ENCODE measurements at regions not wholly inside any gene's neighbourhood (a gene's known extent, or its start where the extent isn't known, plus 50 kb on each side); places are given as distances from the start of the nearest gene placed in this dataset.

DNA sequence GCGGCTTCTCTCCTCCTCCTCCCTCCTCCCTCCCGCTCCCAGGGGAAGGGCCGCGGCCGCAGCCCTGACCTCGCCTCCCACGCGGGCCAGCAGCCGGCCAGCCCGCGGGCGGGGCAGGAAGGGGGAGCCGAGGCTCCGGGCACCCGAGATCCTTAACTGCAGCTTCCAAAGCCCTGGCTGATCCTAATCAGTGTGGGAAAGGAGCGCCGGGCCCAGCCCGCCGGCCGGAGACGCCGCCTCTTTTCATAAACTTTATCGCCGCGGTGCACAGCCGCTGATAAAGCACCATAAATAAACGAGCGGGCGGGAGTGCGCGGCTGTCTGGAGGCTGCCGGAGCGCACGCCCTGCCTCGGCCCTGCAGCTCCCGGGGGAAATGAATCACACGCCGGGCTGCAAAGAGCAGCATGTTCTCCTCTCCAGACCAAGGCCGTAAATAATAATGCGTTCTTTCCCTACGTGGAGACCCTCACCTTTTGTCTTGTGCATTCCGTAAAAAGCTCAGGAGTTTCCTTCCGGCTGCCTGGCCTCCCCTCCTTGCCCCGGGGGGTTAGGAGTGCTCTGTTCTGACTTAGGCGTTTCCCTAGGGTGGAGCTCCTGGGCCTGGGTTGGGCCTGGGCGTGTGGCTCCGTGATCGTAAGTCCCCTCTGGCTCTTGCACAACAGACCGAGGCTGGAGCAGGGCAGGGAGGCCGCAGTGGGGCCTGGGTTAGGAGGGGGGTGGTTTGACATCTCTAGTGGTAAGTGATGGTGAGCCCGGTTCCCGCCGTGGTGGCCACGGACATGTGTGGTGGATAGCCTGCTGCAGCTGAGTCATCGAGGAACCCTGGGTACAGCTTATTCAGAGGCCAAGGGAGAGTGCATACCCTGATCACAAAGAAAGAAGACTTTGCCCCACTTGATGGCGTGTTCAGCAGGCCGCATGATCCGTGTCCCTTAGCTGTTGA, 132.6 kb upstream of the HES1 start:
- peak overlapping the region; percentile 53 for H3K27ac ChIP-seq (ENCODE audit: low read depth, low read length)
- H3K27me3 ChIP-seq (ENCODE audit: control insufficient read depth, low read length) = no peaks in the 10 kb centered on the region
- H3K36me3 ChIP-seq (ENCODE audit: control insufficient read depth, low read length) = no peaks in the 10 kb centered on the region
- no peaks in the 10 kb centered on the region for H3K9me2 ChIP-seq (replicated peaks; ENCODE audit: control insufficient read depth, low read length)
- peak overlapping the region; percentile 91 for H3K4me2 ChIP-seq (ENCODE audit: low read length)
- no peaks in the 10 kb centered on the region for H4K20me1 ChIP-seq (ENCODE audit: control insufficient read depth, insufficient read depth, low read depth, low read length)
- TF ChIP-seq EZH2phosphoT487 (IDR thresholded peaks at IDR 0.05; ENCODE audit: borderline replicate concordance, low read length) = no peak
- TF ChIP-seq, protein P1, sequence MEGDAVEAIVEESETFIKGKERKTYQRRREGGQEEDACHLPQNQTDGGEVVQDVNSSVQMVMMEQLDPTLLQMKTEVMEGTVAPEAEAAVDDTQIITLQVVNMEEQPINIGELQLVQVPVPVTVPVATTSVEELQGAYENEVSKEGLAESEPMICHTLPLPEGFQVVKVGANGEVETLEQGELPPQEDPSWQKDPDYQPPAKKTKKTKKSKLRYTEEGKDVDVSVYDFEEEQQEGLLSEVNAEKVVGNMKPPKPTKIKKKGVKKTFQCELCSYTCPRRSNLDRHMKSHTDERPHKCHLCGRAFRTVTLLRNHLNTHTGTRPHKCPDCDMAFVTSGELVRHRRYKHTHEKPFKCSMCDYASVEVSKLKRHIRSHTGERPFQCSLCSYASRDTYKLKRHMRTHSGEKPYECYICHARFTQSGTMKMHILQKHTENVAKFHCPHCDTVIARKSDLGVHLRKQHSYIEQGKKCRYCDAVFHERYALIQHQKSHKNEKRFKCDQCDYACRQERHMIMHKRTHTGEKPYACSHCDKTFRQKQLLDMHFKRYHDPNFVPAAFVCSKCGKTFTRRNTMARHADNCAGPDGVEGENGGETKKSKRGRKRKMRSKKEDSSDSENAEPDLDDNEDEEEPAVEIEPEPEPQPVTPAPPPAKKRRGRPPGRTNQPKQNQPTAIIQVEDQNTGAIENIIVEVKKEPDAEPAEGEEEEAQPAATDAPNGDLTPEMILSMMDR (IDR thresholded peaks at IDR 0.05; ENCODE audit: low read depth, low read length, poor library complexity, severe bottlenecking) = no peak
- H3K9me3 ChIP-seq (ENCODE audit: control insufficient read depth, insufficient read depth, low read length) = no peaks in the 10 kb centered on the region
- H3K4me1 ChIP-seq (ENCODE audit: control insufficient read depth, low read length) = peaks cover 49% of the 10 kb centered on the region
- peak overlapping the region; percentile 77 for H3K4me3 ChIP-seq (ENCODE audit: low read length)
- peaks cover 6% of the 10 kb centered on the region for H3F3A ChIP-seq (ENCODE audit: control insufficient read depth, insufficient read depth)
- no peaks in the 10 kb centered on the region for H3K79me2 ChIP-seq (ENCODE audit: control insufficient read depth, low read length)

DNA sequence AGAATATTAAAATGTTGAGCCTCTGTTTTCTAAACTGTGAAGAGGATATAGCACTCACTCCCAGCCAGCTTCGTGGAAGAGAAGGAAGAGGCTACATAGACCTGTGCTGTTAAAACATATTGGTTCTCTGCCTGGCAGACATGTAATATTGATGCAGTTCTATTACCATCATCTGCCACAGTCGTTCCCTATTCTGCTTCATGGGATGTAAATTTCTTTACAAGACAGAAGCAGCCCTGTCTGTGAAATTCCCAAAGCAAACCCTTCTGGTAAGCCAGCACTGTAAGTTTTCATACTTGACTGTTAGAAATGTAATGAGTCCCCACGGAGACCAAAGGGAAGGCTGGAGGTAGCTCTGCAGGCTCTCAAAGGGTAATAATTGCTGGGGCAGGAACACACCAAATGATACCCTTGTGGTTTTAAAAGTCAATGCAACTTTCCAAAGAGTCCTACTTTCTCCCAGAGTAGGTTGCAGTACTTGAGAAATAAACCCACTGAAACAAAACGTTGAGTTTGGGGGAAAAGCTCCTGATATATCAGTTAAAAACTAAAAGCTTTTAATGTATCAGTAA, 129.9 kb upstream of the HES1 start:
- peak overlapping the region; percentile 91; the same call in 1 of the 2 replicates for H3K4me2 ChIP-seq (ENCODE audit: low read length)
- no peaks in the 10 kb centered on the region for H4K20me1 ChIP-seq (ENCODE audit: control insufficient read depth, insufficient read depth, low read depth, low read length)
- H3K36me3 ChIP-seq (ENCODE audit: control insufficient read depth, low read length) = no peaks in the 10 kb centered on the region

DNA sequence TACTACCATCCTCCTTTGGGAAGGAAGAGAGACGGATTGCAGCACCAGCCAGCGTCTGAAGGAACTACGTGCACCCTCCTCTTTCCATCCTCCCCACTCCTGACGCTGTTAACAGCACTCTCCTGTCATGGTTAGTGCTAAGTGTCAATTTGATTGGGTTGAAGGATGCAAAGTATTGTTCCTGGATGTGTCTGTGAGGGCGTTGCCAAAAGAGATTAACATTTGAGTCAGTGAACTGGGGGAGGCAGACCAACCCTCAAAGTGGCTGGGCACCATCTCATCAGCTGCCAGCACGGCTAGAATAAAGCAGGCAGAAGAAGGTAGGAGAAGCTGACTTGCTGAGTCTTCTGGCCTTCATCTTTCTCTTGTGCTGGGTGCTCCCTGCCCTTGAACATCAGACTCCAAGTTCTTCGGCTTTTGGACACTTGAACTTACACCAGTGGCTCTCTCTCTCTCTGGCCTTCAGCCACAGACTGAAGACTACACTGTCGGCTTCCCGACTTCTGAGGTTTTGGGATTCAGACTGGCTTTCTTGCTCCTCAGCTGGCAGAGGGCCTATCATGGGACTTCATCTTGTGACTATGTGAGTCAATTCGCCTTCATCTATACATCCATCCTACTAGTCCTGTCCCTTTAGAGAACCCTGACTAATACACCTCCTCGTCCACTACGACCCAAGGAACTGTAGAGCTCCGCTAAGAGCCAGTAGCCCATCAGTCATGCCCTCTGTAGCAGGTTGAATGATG, 128.2 kb upstream of the HES1 start:
- no peaks in the 10 kb centered on the region for H3K79me2 ChIP-seq (ENCODE audit: control insufficient read depth, low read length)
- peaks cover 6% of the 10 kb centered on the region for H3F3A ChIP-seq (ENCODE audit: control insufficient read depth, insufficient read depth)
- H3K9me2 ChIP-seq (replicated peaks; ENCODE audit: control insufficient read depth, low read length) = no peaks in the 10 kb centered on the region
- peaks cover 34% of the 10 kb centered on the region for H3K4me1 ChIP-seq (ENCODE audit: control insufficient read depth, low read length)
- H3K36me3 ChIP-seq (ENCODE audit: control insufficient read depth, low read length) = no peaks in the 10 kb centered on the region
- TF ChIP-seq, protein P1 (IDR thresholded peaks at IDR 0.05; ENCODE audit: low read depth, low read length, poor library complexity, severe bottlenecking) = no peak
- no peak for TF ChIP-seq EZH2phosphoT487 (IDR thresholded peaks at IDR 0.05; ENCODE audit: borderline replicate concordance, low read length)
- H4K20me1 ChIP-seq (ENCODE audit: control insufficient read depth, insufficient read depth, low read depth, low read length) = no peaks in the 10 kb centered on the region
- H3K9me3 ChIP-seq (ENCODE audit: control insufficient read depth, insufficient read depth, low read length) = no peaks in the 10 kb centered on the region
- no peak overlapping the region for H3K27ac ChIP-seq (ENCODE audit: low read depth, low read length)
- no peaks in the 10 kb centered on the region for H3K27me3 ChIP-seq (ENCODE audit: control insufficient read depth, low read length)
- H3K4me3 ChIP-seq (ENCODE audit: low read length) = no peak overlapping the region
- no peak overlapping the region for H3K4me2 ChIP-seq (ENCODE audit: low read length)

More for the DNA sequence above, 129.9 kb upstream of the HES1 start:
- Histone ChIP-seq H3K4me3 (ENCODE audit: low read length) (no peak overlapping the region), H3K9me2 (replicated peaks; ENCODE audit: control insufficient read depth, low read length) (no peaks in the 10 kb centered on the region), H3K9me3 (ENCODE audit: control insufficient read depth, insufficient read depth, low read length) (no peaks in the 10 kb centered on the region), H3K27me3 (ENCODE audit: control insufficient read depth, low read length) (no peaks in the 10 kb centered on the region), H3K27ac (ENCODE audit: low read depth, low read length) (peak overlapping the region; percentile 31; the same call in 1 of the 2 replicates), H3K4me1 (ENCODE audit: control insufficient read depth, low read length) (peaks cover 41% of the 10 kb centered on the region), H3F3A (ENCODE audit: control insufficient read depth, insufficient read depth) (peaks cover 6% of the 10 kb centered on the region), H3K79me2 (ENCODE audit: control insufficient read depth, low read length) (no peaks in the 10 kb centered on the region)
- TF ChIP-seq EZH2phosphoT487 (IDR thresholded peaks at IDR 0.05; ENCODE audit: borderline replicate concordance, low read length) = no peak
- TF ChIP-seq, protein P1 (IDR thresholded peaks at IDR 0.05; ENCODE audit: low read depth, low read length, poor library complexity, severe bottlenecking) = no peak
